Uterus (tissue), 2 donors: ENCODE measurements at regions not wholly inside any gene's neighbourhood (a gene's known extent, or its start where the extent isn't known, plus 50 kb on each side); places are given as distances from the start of the nearest gene placed in this dataset.

ENCODE experiments used
- CTCF ChIP-seq, 4 experiments: fragments of 200-600 bp in 2 of 4; fragments of 450-650 bp in 2 of 4; sonication (generic) in 2 of 4; IDR thresholded peaks; one replicate each; pipeline ENCODE4 v1.5.1; 2016 to 2019; ENCODE audit warnings: antibody characterized with exemption in 4 of 4, mild to moderate bottlenecking in 2 of 4, moderate library complexity in 1 of 4
- POLR2A ChIP-seq, 2 donors: fragments of 450-650 bp; IDR thresholded peaks; one replicate each; pipeline ENCODE4 v1.6.1; 2016; ENCODE audit warnings: antibody characterized with exemption in 2 of 2, mild to moderate bottlenecking in 1 of 2, moderate library complexity in 1 of 2

DNA sequence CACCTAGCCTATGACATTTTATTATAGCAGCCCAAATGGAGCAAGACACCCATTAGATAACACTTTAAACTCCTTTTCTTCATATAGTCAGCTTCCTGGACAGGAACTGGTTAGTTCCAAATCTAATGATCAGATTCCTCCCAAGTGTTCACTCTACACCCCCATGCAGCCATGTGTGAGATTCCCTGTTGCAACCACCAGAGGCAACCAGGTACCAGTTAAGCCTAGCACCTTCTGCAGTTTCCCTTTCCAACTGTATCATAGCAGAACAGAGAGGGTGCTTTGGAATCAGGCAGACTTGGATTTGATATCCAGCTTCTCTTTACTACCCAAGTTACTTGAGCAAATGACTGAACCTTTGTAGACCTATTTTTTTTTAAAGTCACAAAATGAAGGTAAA, 296.6 kb upstream of the PCSK5 start:
- TF ChIP-seq CTCF (IDR thresholded peaks at IDR 0.05) (no peak), POLR2A (IDR thresholded peaks at IDR 0.05) (no peak)
